ENCODE measurements at regions not wholly inside any gene's neighbourhood (a gene's known extent, or its start where the extent isn't known, plus 50 kb on each side); places are given as distances from the start of the nearest gene placed in this dataset.
"Not testable (repeated sequence)": the region's sequence is repeated elsewhere in the genome, so short reads cannot be mapped to it uniquely, and the experiment has no call there.

DNA sequence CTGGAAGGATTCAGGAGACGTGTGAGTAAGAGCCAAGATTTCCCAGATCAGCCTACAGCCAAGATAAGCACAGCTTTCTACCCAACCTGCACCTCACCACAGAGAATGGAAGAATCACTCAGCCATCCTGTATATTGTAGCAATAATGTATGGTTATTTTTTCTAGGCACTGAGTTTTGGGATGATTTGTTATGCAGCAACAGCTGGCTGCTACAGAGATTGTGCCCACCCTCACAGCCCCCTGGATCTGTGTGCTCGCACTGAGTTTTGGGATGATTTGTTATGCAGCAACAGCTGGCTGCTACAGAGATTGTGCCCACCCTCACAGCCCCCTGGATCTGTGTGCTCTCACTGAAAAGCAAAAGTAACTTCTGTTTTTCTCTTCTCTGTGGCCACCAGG lies 101.7 kb upstream of the SYT13 start:
- TF ChIP-seq, protein P1, sequence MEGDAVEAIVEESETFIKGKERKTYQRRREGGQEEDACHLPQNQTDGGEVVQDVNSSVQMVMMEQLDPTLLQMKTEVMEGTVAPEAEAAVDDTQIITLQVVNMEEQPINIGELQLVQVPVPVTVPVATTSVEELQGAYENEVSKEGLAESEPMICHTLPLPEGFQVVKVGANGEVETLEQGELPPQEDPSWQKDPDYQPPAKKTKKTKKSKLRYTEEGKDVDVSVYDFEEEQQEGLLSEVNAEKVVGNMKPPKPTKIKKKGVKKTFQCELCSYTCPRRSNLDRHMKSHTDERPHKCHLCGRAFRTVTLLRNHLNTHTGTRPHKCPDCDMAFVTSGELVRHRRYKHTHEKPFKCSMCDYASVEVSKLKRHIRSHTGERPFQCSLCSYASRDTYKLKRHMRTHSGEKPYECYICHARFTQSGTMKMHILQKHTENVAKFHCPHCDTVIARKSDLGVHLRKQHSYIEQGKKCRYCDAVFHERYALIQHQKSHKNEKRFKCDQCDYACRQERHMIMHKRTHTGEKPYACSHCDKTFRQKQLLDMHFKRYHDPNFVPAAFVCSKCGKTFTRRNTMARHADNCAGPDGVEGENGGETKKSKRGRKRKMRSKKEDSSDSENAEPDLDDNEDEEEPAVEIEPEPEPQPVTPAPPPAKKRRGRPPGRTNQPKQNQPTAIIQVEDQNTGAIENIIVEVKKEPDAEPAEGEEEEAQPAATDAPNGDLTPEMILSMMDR (IDR thresholded peaks at IDR 0.05), result not testable (repeated sequence)
- TF ChIP-seq EZH2, EZH2phosphoT487 (IDR thresholded peaks at IDR 0.05): not testable (repeated sequence)

Measured in neural progenitor cell (in vitro differentiated cells).